GM13977 (cell line): ENCODE measurements at regions not wholly inside any gene's neighbourhood (a gene's known extent, or its start where the extent isn't known, plus 50 kb on each side); places are given as distances from the start of the nearest gene placed in this dataset.

Source experiments
- DNase-seq: peaks from one replicate; pipeline ENCODE4 v3.0.0; 2012; ENCODE audit warnings: low spot score
- in situ Hi-C: fragments of 300-500 bp; cut with MboI; formaldehyde crosslinking; loops from one replicate; pipeline ENCODE4 v1.12.0; 2022; ENCODE audit warnings: low sequenced_read_pairs, low pct_unique_long_range_greater_than_20kb, mixed read lengths, inconsistent platforms; ENCODE audit not compliant: unreplicated experiment
- TF ChIP-seq, protein P1 (sequence below): IDR thresholded peaks from 2 replicates; pipeline ENCODE4 v1.5.1; 2012; ENCODE audit warnings: mild to moderate bottlenecking, control low read depth; ENCODE audit not compliant: insufficient read depth; ENCODE audit errors: extremely low read depth, missing control alignments

DNA sequence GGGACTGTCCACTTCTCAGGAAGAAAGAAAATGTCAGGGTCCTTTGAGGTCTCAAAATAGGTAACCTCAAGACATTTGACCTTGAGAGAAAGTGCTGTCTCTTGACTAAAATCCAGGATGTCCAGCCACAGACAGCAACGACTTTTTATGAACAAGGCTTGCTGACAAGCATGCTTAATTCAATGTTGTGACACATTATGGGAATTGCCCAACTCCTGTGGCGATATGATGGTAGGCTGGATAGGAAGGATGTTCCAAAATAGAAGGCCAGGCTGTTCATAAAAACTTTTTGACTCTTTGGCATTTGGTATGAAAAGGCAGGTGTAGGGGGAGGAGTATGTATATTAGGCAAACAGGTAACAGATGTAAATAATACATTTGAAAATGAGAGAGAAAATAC is 50.8 kb upstream of the EDNRA start:
- in situ Hi-C loops: no loop called here
- TF ChIP-seq, protein P1, sequence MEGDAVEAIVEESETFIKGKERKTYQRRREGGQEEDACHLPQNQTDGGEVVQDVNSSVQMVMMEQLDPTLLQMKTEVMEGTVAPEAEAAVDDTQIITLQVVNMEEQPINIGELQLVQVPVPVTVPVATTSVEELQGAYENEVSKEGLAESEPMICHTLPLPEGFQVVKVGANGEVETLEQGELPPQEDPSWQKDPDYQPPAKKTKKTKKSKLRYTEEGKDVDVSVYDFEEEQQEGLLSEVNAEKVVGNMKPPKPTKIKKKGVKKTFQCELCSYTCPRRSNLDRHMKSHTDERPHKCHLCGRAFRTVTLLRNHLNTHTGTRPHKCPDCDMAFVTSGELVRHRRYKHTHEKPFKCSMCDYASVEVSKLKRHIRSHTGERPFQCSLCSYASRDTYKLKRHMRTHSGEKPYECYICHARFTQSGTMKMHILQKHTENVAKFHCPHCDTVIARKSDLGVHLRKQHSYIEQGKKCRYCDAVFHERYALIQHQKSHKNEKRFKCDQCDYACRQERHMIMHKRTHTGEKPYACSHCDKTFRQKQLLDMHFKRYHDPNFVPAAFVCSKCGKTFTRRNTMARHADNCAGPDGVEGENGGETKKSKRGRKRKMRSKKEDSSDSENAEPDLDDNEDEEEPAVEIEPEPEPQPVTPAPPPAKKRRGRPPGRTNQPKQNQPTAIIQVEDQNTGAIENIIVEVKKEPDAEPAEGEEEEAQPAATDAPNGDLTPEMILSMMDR: no peak
- DNase-seq: no peak
